ENCODE measurements at regions not wholly inside any gene's neighbourhood (a gene's known extent, or its start where the extent isn't known, plus 50 kb on each side); places are given as distances from the start of the nearest gene placed in this dataset.

DNA sequence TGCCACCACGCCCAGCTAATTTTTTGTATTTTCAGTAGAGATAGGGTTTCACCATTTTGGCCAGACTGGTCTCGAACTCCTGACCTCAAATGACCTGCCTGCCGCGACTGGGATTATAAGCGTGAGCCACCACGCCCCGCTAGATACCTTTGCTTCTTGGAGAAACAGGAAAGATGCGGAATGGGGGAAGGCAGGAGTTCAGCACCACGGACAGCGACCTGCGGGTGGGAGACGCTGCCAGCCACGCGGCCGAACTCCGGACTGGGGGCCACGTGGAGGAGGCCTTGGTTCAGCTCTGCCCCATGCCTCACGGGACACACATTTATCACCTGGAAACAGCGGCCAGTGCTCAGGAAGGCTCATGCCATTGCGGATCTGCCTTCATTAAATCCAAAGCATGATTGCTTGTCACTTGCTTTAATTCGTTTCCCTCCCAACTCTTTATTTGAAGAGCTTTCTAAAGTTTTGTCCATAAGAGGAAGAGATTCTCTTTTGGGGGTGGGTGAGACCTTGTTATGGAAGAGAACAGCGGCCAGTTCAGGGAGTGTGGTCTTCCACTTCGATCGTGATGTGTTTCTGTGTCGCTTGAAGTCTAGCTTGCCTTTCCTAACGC is 219.9 kb downstream of the ENGASE start (continued):
- TF ChIP-seq FOXA1 (IDR thresholded peaks at IDR 0.05) (no peak), FOXA1 (CRISPR knock-in tag; IDR thresholded peaks at IDR 0.05) (no peak), MXD4 (CRISPR knock-in tag; IDR thresholded peaks at IDR 0.05) (peak; percentile 97), TARDBP (CRISPR knock-in tag; IDR thresholded peaks at IDR 0.05) (peak; percentile 71), HOXA3 (CRISPR knock-in tag; IDR thresholded peaks at IDR 0.05) (peak; percentile 82), ATF1 (CRISPR knock-in tag; IDR thresholded peaks at IDR 0.05) (no peak), ZBTB2 (CRISPR knock-in tag; IDR thresholded peaks at IDR 0.05; ENCODE audit: low read depth) (peak; percentile 73; the same call in 1 of the 2 replicates), TEF (CRISPR knock-in tag; IDR thresholded peaks at IDR 0.05) (peak; percentile 85), GPN1 (CRISPR knock-in tag; IDR thresholded peaks at IDR 0.05; ENCODE audit: borderline replicate concordance) (peak; percentile 85; the same call in 1 of the 2 replicates), ZNF766 (CRISPR knock-in tag; IDR thresholded peaks at IDR 0.05; ENCODE audit: borderline replicate concordance) (peak; percentile 91), NCOA2 (CRISPR knock-in tag; IDR thresholded peaks at IDR 0.05) (peak; percentile 72), NFRKB (IDR thresholded peaks at IDR 0.05) (no peak), JUN (CRISPR knock-in tag; IDR thresholded peaks at IDR 0.05) (no peak), TCF12 (IDR thresholded peaks at IDR 0.05) (no peak), TCF12 (CRISPR knock-in tag; IDR thresholded peaks at IDR 0.05) (peak; percentile 74; the same call in 1 of the 2 replicates), BRCA1 (CRISPR knock-in tag; IDR thresholded peaks at IDR 0.05) (peak; percentile 93), ZNF569 (CRISPR knock-in tag; IDR thresholded peaks at IDR 0.05; ENCODE audit: borderline replicate concordance) (no peak)
- TF ChIP-seq, protein P1, sequence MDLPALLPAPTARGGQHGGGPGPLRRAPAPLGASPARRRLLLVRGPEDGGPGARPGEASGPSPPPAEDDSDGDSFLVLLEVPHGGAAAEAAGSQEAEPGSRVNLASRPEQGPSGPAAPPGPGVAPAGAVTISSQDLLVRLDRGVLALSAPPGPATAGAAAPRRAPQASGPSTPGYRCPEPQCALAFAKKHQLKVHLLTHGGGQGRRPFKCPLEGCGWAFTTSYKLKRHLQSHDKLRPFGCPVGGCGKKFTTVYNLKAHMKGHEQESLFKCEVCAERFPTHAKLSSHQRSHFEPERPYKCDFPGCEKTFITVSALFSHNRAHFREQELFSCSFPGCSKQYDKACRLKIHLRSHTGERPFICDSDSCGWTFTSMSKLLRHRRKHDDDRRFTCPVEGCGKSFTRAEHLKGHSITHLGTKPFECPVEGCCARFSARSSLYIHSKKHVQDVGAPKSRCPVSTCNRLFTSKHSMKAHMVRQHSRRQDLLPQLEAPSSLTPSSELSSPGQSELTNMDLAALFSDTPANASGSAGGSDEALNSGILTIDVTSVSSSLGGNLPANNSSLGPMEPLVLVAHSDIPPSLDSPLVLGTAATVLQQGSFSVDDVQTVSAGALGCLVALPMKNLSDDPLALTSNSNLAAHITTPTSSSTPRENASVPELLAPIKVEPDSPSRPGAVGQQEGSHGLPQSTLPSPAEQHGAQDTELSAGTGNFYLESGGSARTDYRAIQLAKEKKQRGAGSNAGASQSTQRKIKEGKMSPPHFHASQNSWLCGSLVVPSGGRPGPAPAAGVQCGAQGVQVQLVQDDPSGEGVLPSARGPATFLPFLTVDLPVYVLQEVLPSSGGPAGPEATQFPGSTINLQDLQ (CRISPR knock-in tag; IDR thresholded peaks at IDR 0.05), result peak; percentile 32; the same call in 1 of the 2 replicates
- TF ChIP-seq, protein P2, sequence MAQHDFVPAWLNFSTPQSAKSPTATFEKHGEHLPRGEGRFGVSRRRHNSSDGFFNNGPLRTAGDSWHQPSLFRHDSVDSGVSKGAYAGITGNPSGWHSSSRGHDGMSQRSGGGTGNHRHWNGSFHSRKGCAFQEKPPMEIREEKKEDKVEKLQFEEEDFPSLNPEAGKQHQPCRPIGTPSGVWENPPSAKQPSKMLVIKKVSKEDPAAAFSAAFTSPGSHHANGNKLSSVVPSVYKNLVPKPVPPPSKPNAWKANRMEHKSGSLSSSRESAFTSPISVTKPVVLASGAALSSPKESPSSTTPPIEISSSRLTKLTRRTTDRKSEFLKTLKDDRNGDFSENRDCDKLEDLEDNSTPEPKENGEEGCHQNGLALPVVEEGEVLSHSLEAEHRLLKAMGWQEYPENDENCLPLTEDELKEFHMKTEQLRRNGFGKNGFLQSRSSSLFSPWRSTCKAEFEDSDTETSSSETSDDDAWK (CRISPR knock-in tag; IDR thresholded peaks at IDR 0.05), result no peak
- TF ChIP-seq, protein P3, sequence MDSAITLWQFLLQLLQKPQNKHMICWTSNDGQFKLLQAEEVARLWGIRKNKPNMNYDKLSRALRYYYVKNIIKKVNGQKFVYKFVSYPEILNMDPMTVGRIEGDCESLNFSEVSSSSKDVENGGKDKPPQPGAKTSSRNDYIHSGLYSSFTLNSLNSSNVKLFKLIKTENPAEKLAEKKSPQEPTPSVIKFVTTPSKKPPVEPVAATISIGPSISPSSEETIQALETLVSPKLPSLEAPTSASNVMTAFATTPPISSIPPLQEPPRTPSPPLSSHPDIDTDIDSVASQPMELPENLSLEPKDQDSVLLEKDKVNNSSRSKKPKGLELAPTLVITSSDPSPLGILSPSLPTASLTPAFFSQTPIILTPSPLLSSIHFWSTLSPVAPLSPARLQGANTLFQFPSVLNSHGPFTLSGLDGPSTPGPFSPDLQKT (CRISPR knock-in tag; IDR thresholded peaks at IDR 0.05; ENCODE audit: borderline replicate concordance), result peak; percentile 66; the same call in 1 of the 2 replicates
- TF ChIP-seq, protein P4, sequence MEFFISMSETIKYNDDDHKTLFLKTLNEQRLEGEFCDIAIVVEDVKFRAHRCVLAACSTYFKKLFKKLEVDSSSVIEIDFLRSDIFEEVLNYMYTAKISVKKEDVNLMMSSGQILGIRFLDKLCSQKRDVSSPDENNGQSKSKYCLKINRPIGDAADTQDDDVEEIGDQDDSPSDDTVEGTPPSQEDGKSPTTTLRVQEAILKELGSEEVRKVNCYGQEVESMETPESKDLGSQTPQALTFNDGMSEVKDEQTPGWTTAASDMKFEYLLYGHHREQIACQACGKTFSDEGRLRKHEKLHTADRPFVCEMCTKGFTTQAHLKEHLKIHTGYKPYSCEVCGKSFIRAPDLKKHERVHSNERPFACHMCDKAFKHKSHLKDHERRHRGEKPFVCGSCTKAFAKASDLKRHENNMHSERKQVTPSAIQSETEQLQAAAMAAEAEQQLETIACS (CRISPR knock-in tag; IDR thresholded peaks at IDR 0.05), result no peak

Data from HepG2 (cell line).